Stimulated activated CD4-positive, alpha-beta T cell treated with anti-CD3 and anti-CD28 coated beads, Interleukin-4, amount 100 ng/mL, for 1 hour (primary cell): ENCODE measurements at regions not wholly inside any gene's neighbourhood (a gene's known extent, or its start where the extent isn't known, plus 50 kb on each side); places are given as distances from the start of the nearest gene placed in this dataset.

ENCODE experiments used
- DNase-seq: peaks from one replicate; pipeline ENCODE4 v3.0.0-alpha.2; 2020

DNA sequence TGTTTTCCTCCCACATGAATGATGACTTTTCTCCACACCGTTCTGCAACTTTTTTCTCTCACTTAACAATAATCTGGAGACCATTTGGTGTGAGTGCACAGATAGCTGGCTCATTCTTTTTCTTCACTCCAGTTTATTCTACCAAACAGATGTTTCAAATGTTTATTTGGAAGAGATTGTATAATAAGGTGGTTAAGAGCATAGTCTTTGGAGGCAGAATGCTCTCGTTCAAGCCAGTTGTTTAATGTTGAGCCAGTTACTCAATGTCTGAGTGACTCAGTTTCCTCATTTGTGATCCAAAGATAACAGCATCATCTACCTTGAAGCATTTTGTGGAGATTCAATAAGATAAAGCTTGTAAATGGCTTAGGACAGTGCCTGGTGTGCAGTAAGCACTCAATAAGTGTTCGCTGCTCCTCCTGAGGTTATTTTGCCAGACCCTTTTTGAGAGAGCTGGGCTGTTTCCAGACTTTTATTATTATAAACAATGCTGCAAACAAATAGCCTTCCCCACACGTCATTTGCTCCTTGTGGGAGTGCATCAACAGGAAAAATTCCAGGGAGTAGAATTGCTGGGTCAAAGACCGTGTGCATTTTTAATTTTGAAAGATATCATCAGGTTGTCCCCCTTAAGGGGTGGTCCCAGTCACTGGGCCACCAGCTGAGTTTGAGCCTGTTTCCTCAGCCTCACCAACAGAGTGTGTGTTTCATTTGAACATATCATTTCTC lies 70.6 kb downstream of the VEGFA start:
- DNase-seq: no peak

- DNase-seq: no peak
Observed at GRCh38 chr6:43838276-43839036, 68.4 kb downstream of the VEGFA start.

DNA sequence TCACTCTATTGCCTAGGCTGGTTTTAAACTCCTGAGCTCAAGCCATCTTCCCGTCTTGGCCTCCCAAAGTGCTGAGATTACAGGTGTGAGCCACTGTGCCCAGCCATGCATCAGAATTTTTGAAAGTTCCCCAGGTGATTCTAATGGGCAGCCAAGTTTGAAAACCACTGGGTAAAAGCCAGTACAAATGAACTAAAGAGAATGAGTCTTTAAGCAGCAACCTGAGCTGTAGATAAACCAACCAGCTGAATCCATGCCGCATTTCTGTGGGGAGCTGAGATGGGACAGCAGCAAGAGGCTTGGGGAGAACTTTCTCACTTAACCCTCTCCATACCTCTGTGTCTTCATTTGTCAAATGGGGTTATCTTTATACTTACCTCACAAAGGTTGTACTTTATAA lies 67.5 kb downstream of the VEGFA start:
- no peak for DNase-seq

DNA sequence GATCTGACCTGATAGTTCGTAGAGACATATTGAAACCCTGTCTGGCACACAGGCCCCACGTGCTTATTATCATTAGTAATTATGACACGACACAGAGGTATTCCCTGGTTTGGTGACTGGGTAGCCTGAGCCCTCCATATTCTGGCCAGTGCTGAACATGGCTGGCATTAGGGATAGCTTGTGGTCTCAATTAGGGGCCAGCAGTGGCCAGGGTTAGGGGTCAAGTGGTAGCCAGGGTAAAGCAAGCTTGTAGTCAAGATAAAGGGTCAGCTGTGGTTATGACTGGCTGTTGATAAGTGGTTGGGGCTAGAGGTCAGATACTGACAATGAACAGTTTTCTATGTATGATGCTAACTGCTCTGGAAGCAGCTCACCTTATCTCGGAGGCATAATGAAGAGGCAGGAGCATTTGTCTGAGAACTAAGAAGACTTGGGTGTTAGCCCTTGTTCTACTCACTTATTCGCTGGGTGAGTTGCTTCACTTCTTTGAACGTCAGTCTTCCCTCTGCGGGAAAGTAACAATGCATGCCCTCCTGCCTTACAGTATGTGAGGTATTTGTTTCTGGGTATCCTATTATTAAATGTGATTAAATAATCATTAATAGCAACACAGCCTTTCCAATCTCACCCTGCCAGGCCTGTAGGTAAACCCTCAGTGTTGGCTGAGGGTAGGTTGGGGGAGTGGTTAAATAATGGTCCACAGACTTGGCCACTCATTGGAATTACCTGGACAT lies 66.7 kb downstream of the VEGFA start:
- no peak for DNase-seq
